A673 (cell line): ENCODE measurements at regions not wholly inside any gene's neighbourhood (a gene's known extent, or its start where the extent isn't known, plus 50 kb on each side); places are given as distances from the start of the nearest gene placed in this dataset.
"Not testable (repeated sequence)": the region's sequence is repeated elsewhere in the genome, so short reads cannot be mapped to it uniquely, and the experiment has no call there.

Experiments
- BruUV-seq: library from RNA; stranded (reverse); fragments of 400-500 nt; replicated peaks from 2 replicates; lab custom pipeline; 2021; lab: Mats Ljungman, UMichigan
- CTCF ChIA-PET: fragments of 300-600 bp; sonication (Branson Sonifier 250); formaldehyde crosslinking; loops from one replicate; lab custom pipeline; 2022; ENCODE audit warnings: antibody characterized with exemption; lab: Charles Lee
- POLR2A ChIA-PET: fragments of 300-600 bp; sonication (Branson Sonifier 250); formaldehyde crosslinking; loops from one replicate; lab custom pipeline; 2022; ENCODE audit warnings: antibody characterized with exemption; ENCODE audit not compliant: low non-redundant PET; lab: Charles Lee
- DNase-seq: peaks from one replicate; pipeline ENCODE4 v3.0.0-alpha.2; 2015; ENCODE audit warnings: low spot score
- H3K27ac ChIP-seq: fragments of 200-600 bp; sonication (generic); 2 replicates; pipeline ENCODE4 v1.5.1; 2016; ENCODE audit warnings: mixed run types, low read depth, mild to moderate bottlenecking, mixed read lengths, antibody characterized with exemption, low read length; ENCODE audit not compliant: poor library complexity, severe bottlenecking
- H3K27me3 ChIP-seq: fragments of 200-600 bp; sonication (generic); replicated peaks from 2 replicates; pipeline ENCODE4 v1.6.1; 2017; ENCODE audit warnings: mixed run types, low read depth, mild to moderate bottlenecking, mixed read lengths, antibody characterized with exemption, low read length; ENCODE audit not compliant: insufficient read depth, poor library complexity
- H3K36me3 ChIP-seq: fragments of 200-600 bp; sonication (generic); 2 replicates; pipeline ENCODE4 v1.6.1; 2016; ENCODE audit warnings: mixed run types, mild to moderate bottlenecking, mixed read lengths, antibody characterized with exemption, low read length; ENCODE audit not compliant: insufficient read depth, poor library complexity, severe bottlenecking
- H3K4me1 ChIP-seq: fragments of 200-600 bp; sonication (generic); 2 replicates; pipeline ENCODE4 v1.6.1; 2017; ENCODE audit warnings: mixed run types, mild to moderate bottlenecking, mixed read lengths, antibody characterized with exemption, low read length; ENCODE audit not compliant: insufficient read depth, poor library complexity, severe bottlenecking
- H3K4me3 ChIP-seq: fragments of 200-600 bp; sonication (generic); 2 replicates; pipeline ENCODE4 v1.5.1; 2016; ENCODE audit warnings: low read depth, mixed run types, mild to moderate bottlenecking, mixed read lengths, low read length; ENCODE audit not compliant: poor library complexity, severe bottlenecking
- H3K9me3 ChIP-seq: fragments of 200-600 bp; sonication (generic); 2 replicates; pipeline ENCODE4 v1.6.1; 2016; ENCODE audit warnings: mixed run types, low read depth, mild to moderate bottlenecking, mixed read lengths, antibody characterized with exemption, low read length; ENCODE audit not compliant: poor library complexity, severe bottlenecking
- CTCF ChIP-seq: fragments of 300-800, 200-600 bp; sonication (generic); conservative IDR thresholded peaks from 2 replicates; pipeline ENCODE4 v1.5.1; 2017; ENCODE audit warnings: low read depth, mild to moderate bottlenecking, antibody characterized with exemption, low read length, moderate library complexity, mixed read lengths
- EZH2 ChIP-seq: fragments of 200-600 bp; sonication (generic); IDR thresholded peaks from 2 replicates; pipeline ENCODE4 v1.6.1; 2017; ENCODE audit warnings: borderline replicate concordance, low read depth, mild to moderate bottlenecking, mixed read lengths, antibody characterized with exemption, low read length; ENCODE audit not compliant: poor library complexity, severe bottlenecking
- intact Hi-C: fragments of 100-400 bp; cut with micrococcal nuclease; formaldehyde crosslinking; loops from one replicate; pipeline ENCODE4 v1.10.0; 2022; ENCODE audit not compliant: unreplicated experiment

GRCh38 chr13:87590518-87590917 is 80.7 kb upstream of the SLITRK5 start:
- ChIA-PET POLR2A (no interaction called here), CTCF (no interaction called here)
- Histone ChIP-seq H3K9me3 (no peaks in the 10 kb centered on the region), H3K27me3 (no peaks in the 10 kb centered on the region), H3K4me3 (no peak overlapping the region), H3K36me3 (no peaks in the 10 kb centered on the region), H3K4me1 (no peaks in the 10 kb centered on the region), H3K27ac (no peak overlapping the region)
- no peak for DNase-seq
- intact Hi-C loops, result no loop called here
- no peak for TF ChIP-seq CTCF
- TF ChIP-seq EZH2, result no peak
- no TSS peak for BruUV-seq

- CTCF ChIA-PET, intact Hi-C loops, POLR2A ChIA-PET, BruUV-seq, H3K9me3 ChIP-seq, H3K27ac ChIP-seq, DNase-seq, H3K4me1 ChIP-seq, H3K36me3 ChIP-seq, H3K27me3 ChIP-seq, H3K4me3 ChIP-seq: not testable (repeated sequence)
These were observed 66.7 kb upstream of the SLITRK5 start for GRCh38 chr13:87604437-87604836.

GRCh38 chr13:87607266-87607665 is 63.9 kb upstream of the SLITRK5 start:
- no TSS peak for BruUV-seq
- intact Hi-C loops, result no loop called here

More at GRCh38 chr13:87607266-87607665, 63.9 kb upstream of the SLITRK5 start:
- TF ChIP-seq EZH2 (no peak), CTCF (no peak)
- CTCF ChIA-PET, result no interaction called here
- H3K36me3 ChIP-seq, result no peaks in the 10 kb centered on the region
- no peaks in the 10 kb centered on the region for H3K9me3 ChIP-seq
- H3K27me3 ChIP-seq, result no peaks in the 10 kb centered on the region
- DNase-seq, result no peak
- no peaks in the 10 kb centered on the region for H3K4me1 ChIP-seq
- H3K4me3 ChIP-seq, result no peak overlapping the region
- no peak overlapping the region for H3K27ac ChIP-seq
- POLR2A ChIA-PET, result no interaction called here
